Activated naive CD8-positive, alpha-beta T cell treated with anti-CD3 and anti-CD28 coated beads, Interleukin-2, amount 50 U/mL, for 24 hours (primary cell): ENCODE measurements at regions not wholly inside any gene's neighbourhood (a gene's known extent, or its start where the extent isn't known, plus 50 kb on each side); places are given as distances from the start of the nearest gene placed in this dataset.

Source experiments
- ATAC-seq: fragments of 150-1000 bp; cut with Tn5 transposase; one replicate; pipeline ENCODE4 v1.10.0; 2021
- DNase-seq: peaks from one replicate; pipeline ENCODE4 v3.0.0; 2021
- H3K27ac Mint-ChIP-seq: one replicate; pipeline ENCODE4 v1.8.0; 2021; ENCODE audit warnings: mild to moderate bottlenecking, mixed read lengths
- H3K27me3 Mint-ChIP-seq: one replicate; pipeline ENCODE4 v1.8.0; 2021; ENCODE audit warnings: mixed read lengths
- H3K36me3 Mint-ChIP-seq: one replicate; pipeline ENCODE4 v1.8.0; 2021; ENCODE audit warnings: low read depth, mixed read lengths
- H3K4me1 Mint-ChIP-seq: one replicate; pipeline ENCODE4 v1.8.0; 2021; ENCODE audit warnings: mixed read lengths
- H3K4me3 Mint-ChIP-seq: one replicate; pipeline ENCODE4 v1.8.0; 2021; ENCODE audit warnings: mild to moderate bottlenecking, moderate library complexity, mixed read lengths
- H3K9me3 Mint-ChIP-seq: one replicate; pipeline ENCODE4 v1.8.0; 2021; ENCODE audit warnings: mixed read lengths

DNA sequence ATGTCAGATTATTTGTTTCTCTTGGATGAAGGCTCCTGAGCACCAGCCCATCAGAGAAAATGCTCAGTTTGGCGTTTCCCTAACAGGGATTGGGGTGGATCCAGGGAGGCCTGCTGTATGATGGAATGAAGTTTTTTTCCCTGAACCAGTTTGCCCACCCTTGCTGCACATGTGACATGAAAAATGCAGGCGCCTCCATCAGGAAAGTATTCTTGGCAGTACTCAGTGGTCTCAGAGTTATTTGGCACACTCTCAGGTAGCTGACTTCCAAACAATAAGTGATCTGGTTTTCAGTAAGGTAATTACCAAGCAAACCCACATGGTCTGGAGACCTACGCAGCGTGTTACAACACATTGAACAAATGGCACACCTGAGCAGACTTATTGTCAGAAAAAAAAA, 254.9 kb downstream of the PAX3 start:
- H3K9me3 Mint-ChIP-seq = no peaks in the 10 kb centered on the region
- no peak for DNase-seq
- ATAC-seq = no peak
- no peak overlapping the region for H3K27ac Mint-ChIP-seq
- H3K4me3 Mint-ChIP-seq = no peak overlapping the region
- no peaks in the 10 kb centered on the region for H3K4me1 Mint-ChIP-seq
- no peaks in the 10 kb centered on the region for H3K36me3 Mint-ChIP-seq
- no peaks in the 10 kb centered on the region for H3K27me3 Mint-ChIP-seq

DNA sequence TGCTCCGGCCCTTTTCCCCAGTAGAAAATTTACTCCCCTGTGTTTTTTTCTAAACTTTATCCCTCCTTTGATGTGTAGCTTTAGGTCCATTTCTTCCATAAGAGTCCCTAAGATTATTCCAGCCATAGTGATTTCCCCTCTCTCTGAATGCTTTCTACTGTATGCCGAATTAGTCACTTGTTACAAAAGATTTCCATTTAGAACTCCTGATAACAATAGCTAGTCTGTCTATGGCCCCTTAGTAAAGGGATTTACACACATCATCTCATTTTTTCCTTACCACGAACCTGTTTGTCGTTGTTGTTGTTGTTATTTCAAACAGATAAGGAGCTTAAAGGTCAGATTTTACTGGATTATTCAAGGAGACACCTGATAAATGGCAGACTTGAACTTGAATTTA, 256.1 kb downstream of the PAX3 start:
- Mint-ChIP-seq H3K4me1 (no peaks in the 10 kb centered on the region), H3K4me3 (no peak overlapping the region), H3K9me3 (no peaks in the 10 kb centered on the region), H3K36me3 (no peaks in the 10 kb centered on the region), H3K27ac (no peak overlapping the region), H3K27me3 (no peaks in the 10 kb centered on the region)
- DNase-seq = no peak
- ATAC-seq = no peak

DNA sequence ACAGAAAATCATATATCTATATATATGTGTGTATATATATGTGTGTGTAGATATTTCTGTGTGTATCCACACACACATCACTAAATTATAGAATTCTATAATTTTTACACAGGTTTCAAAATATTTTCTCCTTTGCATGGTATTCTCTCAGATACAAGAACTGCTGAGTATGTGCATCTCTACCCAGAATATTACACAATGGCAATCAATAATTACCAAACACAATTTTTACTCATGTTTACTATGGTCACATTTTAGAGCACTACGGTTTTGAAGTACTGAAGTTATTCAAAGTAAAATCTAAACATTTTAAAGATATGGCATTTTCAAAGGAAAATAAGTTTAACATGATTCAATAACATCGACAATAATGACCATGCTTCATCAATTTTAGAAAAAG, 258.5 kb downstream of the PAX3 start:
- DNase-seq = no peak
- no peaks in the 10 kb centered on the region for H3K36me3 Mint-ChIP-seq
- no peak overlapping the region for H3K27ac Mint-ChIP-seq
- no peaks in the 10 kb centered on the region for H3K4me1 Mint-ChIP-seq
- no peak for ATAC-seq
- no peaks in the 10 kb centered on the region for H3K9me3 Mint-ChIP-seq
- no peaks in the 10 kb centered on the region for H3K27me3 Mint-ChIP-seq
- no peak overlapping the region for H3K4me3 Mint-ChIP-seq

DNA sequence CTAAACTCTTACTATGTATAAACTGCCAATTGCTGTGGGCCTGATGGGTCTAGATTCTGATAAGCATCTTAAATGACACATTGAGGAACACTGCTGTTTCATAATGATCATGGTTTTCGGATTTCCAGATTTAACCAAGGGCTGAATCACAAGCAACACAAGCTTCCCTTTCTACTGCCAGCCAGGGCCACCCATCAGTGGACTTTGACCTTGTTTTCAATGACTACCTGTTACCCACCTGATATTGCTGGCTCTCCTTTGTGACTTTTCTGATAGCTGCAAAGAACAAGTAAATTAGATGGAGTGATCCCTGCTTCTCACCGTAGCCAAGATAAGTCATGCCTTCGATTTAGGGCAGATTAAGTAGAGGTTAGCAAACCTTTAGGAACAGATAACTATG, 259.0 kb downstream of the PAX3 start:
- Mint-ChIP-seq H3K27ac (no peak overlapping the region), H3K4me1 (no peaks in the 10 kb centered on the region), H3K36me3 (no peaks in the 10 kb centered on the region), H3K9me3 (no peaks in the 10 kb centered on the region), H3K27me3 (no peaks in the 10 kb centered on the region), H3K4me3 (no peak overlapping the region)
- DNase-seq (no peak), ATAC-seq (no peak)

DNA sequence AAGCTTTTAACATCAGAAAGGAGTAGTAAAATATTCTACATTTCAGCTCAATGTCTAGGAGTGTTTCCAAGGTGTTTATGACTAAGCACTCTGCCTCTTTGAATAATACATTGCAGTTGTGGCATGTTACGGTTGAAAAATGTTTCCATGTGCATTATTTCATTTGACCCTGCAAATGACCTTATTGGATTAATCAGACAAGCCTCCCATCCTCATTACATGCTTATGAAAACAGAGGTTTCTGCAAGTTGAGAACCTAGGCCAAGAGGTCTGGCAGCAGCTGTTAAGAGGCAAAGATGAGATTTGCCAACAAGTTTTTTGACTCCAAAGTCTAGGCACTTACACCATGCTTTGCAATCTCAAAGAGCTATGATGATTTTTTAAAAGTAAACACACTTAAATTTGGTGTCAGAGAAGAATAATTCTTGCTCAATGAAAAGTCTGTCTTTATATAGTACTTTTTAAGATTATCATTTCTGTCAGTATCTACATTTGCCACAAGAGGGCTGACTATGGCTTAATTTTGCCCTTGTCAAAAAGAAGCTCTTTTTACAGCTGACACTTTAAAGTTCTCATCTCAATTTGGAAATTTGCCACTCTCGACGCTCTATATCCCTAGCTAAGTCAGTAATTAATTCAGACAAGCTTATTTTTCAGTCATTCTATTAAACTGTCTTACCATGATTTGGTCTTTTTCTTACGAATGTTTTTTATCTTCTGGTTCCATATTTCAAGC, 260.6 kb downstream of the PAX3 start:
- no peak overlapping the region for H3K27ac Mint-ChIP-seq
- no peak for ATAC-seq
- H3K4me3 Mint-ChIP-seq = no peak overlapping the region
- DNase-seq = no peak
- no peaks in the 10 kb centered on the region for H3K27me3 Mint-ChIP-seq
- no peaks in the 10 kb centered on the region for H3K9me3 Mint-ChIP-seq
- H3K36me3 Mint-ChIP-seq = no peaks in the 10 kb centered on the region
- H3K4me1 Mint-ChIP-seq = no peaks in the 10 kb centered on the region

DNA sequence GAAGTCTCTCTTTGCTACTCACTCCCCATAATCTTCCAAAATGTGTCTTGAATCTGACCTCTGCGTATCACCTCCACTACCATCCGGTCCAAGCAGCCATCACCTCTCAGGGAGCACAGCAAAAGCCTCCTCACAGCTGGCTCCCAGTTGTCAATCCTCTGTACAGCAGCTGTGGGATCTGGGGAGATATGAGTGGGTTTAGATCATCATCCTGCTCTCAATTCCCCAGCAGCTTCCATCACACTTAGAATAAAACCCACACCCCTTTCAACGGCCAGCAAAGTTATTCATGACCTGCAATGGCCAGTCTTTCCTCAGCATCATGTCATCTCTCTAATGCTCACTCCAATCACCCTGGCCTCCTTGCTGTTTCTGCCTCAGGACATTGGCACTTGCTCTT, 261.6 kb downstream of the PAX3 start:
- ATAC-seq = no peak
- H3K4me3 Mint-ChIP-seq = no peak overlapping the region
- no peaks in the 10 kb centered on the region for H3K9me3 Mint-ChIP-seq

DNA sequence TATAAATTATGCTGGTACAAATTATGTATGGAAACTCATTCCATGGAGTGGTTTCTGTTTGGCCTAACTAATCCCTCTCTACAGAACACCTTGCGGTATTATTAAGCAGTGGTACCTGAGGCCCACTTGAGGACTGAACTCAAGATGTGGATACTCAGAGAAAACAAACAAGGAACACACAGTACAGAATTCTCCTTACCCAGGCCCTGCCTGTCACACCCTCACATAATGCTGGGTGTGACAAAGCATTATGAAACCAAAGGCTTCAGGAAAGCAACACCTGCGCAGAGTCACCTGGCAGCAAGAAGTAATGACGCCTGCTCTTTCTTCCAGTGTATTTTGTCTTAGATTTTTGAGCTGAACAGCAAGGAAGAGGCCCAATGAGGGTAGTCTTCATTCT, 264.7 kb downstream of the PAX3 start:
- DNase-seq (no peak), ATAC-seq (no peak)
- Mint-ChIP-seq H3K9me3 (no peaks in the 10 kb centered on the region), H3K4me3 (no peak overlapping the region), H3K27ac (no peak overlapping the region), H3K4me1 (no peaks in the 10 kb centered on the region), H3K27me3 (no peaks in the 10 kb centered on the region), H3K36me3 (no peaks in the 10 kb centered on the region)

More for the DNA sequence above, 261.6 kb downstream of the PAX3 start:
- Mint-ChIP-seq H3K36me3 (no peaks in the 10 kb centered on the region), H3K4me1 (no peaks in the 10 kb centered on the region), H3K27ac (no peak overlapping the region), H3K27me3 (no peaks in the 10 kb centered on the region)
- DNase-seq = no peak

DNA sequence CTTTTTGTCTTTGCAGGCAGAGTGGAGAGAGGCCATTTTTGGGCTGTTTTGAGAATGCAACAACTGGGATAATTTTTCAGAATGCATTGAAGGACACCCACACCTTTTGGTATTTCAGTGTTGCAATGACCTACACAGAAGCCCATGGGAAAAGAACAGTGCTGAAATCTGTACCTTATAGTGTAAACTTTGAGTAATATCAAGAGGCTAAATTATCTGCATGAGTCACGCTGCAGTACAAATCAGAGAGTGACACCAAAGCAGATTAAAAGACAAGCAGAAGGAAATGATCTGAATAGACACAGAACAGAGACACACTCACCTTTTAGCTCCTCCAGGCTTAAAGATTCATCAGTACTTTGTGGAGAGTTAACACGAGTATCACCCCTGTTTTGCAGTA, 265.3 kb downstream of the PAX3 start:
- Mint-ChIP-seq H3K27me3 (no peaks in the 10 kb centered on the region), H3K9me3 (no peaks in the 10 kb centered on the region), H3K36me3 (no peaks in the 10 kb centered on the region), H3K4me3 (no peak overlapping the region), H3K4me1 (no peaks in the 10 kb centered on the region), H3K27ac (no peak overlapping the region)
- DNase-seq (no peak), ATAC-seq (no peak)

DNA sequence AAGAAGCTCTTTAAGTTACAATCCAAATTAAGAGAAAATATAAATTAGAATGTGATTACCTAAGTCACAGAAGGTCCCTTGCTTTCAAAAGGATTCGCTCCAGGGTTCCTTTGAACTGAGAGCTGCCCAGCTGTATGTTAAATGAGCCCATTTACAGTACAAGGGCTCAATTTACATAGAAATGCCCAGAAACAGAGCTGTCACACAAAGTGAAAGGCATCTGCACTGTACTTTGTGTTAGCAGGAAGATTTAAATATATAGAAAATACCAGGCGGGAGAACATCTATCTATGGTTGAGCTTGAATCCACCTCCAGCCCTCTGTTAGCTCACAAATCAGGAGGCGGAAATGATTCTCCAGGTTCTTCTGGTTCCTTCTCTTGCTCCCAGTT, 272.9 kb downstream of the PAX3 start:
- Mint-ChIP-seq H3K27me3 (peaks cover 6% of the 10 kb centered on the region), H3K4me1 (no peaks in the 10 kb centered on the region), H3K4me3 (no peak overlapping the region), H3K36me3 (no peaks in the 10 kb centered on the region), H3K27ac (no peak overlapping the region), H3K9me3 (no peaks in the 10 kb centered on the region)
- ATAC-seq (no peak), DNase-seq (no peak)

DNA sequence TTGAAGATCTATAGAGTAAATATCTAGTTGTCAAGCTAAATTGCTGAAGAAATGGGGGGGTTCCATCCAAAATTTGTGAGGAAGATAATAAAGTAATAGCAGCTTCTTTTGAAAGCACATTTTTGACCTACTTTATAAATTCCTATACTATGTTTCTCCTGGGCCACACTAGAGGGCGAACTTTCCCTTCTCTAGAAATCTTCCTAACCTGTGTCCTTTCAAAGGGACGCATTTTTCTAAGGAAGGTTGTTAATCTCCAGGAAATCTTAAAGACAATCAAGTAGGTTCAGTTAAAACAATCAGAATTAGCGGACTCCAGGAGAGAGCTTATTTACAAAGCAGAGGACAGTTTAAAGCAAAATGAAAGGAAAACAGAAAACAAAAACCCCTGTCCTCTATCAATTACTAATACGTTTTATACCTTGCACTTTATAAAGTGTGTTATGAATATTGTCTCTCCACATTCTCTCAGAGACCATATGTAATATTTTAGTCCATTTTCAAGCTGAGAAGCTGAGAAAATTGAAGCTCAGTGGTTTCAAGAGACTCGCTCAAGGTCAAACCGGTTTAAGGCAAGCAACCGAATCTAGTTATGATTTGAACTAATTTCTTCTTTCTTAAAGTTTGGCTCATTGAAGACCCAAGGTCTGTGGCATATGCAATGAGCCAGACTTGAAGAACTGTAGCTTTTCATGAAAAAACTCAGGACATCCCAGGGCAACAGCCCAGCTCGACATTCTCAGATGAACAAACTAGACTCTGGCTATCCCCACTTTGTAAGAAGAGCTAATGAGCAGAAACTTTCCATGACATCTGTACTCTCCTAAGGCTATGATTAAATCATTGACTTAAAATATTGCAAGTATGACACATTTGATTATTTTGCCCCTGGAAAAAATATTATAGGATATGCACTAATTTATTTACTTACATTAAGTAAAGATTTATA, 273.6 kb downstream of the PAX3 start:
- DNase-seq = no peak

DNA sequence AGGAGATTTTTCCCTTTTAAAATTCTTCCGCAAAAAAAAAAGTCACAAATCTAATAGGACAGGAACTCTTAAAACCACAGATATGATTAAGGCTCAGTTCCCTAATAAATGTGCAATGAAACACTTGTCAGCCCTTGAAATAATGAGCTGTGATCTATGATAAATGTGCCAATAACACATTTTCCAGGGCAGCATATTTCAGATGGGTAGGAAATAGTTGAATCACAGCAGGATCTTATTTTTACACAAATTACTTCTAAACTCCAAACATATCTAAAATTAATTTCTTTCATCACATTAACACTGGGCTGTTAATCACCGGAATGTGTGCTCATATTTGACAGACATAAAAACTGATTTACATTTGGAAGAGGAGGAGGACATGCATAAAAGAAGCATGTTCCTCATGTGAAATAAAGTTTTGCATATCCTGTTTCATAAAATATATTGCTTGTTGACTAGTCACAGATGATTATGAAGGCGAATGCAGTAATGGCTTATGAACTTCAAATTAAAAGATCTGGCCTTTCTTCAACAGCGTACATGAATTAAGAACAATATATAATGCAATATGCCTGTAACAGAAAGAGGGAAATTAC, 281.4 kb downstream of the PAX3 start:
- H3K9me3 Mint-ChIP-seq = no peaks in the 10 kb centered on the region
- H3K36me3 Mint-ChIP-seq = no peaks in the 10 kb centered on the region
- ATAC-seq (no peak), DNase-seq (no peak)
- no peaks in the 10 kb centered on the region for H3K4me1 Mint-ChIP-seq
- H3K27me3 Mint-ChIP-seq = peaks cover 4% of the 10 kb centered on the region
- no peak overlapping the region for H3K4me3 Mint-ChIP-seq
- no peak overlapping the region for H3K27ac Mint-ChIP-seq

More for the DNA sequence above, 273.6 kb downstream of the PAX3 start:
- no peaks in the 10 kb centered on the region for H3K36me3 Mint-ChIP-seq
- H3K27me3 Mint-ChIP-seq = peaks cover 6% of the 10 kb centered on the region
- no peak for ATAC-seq
- no peaks in the 10 kb centered on the region for H3K4me1 Mint-ChIP-seq
- no peak overlapping the region for H3K4me3 Mint-ChIP-seq
- H3K9me3 Mint-ChIP-seq = no peaks in the 10 kb centered on the region
- no peak overlapping the region for H3K27ac Mint-ChIP-seq

DNA sequence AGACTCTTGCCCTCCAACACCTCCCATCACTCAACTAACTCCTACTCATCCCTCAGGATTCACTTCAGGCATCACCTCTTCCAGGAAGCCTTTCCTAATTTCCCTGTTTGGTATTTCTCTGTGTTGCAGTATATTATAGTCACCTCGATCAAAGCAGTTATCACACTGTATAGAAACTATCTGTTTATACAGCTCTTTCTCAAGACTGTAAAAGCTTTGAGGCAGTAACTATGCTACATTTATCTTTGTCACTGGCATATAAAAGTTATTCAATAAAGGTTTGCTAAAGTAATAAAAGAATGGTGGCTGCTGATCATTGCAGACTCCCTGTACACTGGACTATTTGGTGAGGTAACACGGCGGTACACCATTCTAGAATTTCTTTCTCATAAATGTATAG, 284.9 kb downstream of the PAX3 start:
- H3K9me3 Mint-ChIP-seq = no peaks in the 10 kb centered on the region
- no peaks in the 10 kb centered on the region for H3K36me3 Mint-ChIP-seq
- H3K27me3 Mint-ChIP-seq = peaks cover 7% of the 10 kb centered on the region
- ATAC-seq (no peak), DNase-seq (no peak)
- H3K4me3 Mint-ChIP-seq = no peak overlapping the region
- no peak overlapping the region for H3K27ac Mint-ChIP-seq
- H3K4me1 Mint-ChIP-seq = no peaks in the 10 kb centered on the region

DNA sequence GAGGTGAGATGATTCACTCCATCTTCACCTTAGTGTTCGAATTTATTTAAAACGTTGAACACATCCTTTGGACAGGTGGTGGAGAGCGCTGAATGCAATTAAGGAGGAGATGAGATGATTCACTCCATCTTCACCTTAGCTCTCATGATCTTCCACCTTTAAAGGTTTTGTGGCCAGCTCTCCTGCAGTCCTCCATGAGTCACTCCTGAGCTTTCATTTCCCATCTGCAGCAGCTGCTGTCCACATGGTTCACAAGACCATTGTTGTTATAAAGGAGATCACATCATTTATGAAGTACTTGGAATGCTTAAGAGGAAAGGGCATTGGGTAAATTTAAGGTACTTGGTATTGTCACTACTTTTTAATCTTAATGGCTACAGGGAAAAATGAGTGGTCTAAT, 298.5 kb downstream of the PAX3 start:
- no peak for DNase-seq
- ATAC-seq = no peak
- Mint-ChIP-seq H3K27me3 (peaks cover 2% of the 10 kb centered on the region), H3K27ac (no peak overlapping the region), H3K36me3 (no peaks in the 10 kb centered on the region), H3K4me1 (no peaks in the 10 kb centered on the region), H3K9me3 (peaks cover 10% of the 10 kb centered on the region), H3K4me3 (no peak overlapping the region)

DNA sequence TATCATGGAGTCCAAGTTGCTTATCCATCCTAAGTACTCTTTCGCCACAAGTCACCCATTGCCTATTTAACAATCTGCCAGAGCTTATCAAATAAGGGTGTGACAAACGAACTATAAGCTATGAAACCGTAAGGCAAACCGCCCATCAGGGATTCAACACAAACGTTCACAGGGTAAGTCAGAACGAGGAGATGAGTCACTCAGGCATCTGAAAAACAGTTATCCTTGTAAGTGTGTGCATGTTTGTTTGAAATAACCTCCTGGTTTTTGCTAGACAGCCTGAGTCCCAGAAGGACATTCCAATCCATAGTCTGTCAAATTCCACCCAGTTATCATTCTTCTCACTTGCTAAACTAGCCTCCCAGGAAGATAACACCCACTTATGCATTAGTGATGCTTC, 299.1 kb downstream of the PAX3 start:
- H3K27me3 Mint-ChIP-seq = peaks cover 2% of the 10 kb centered on the region
- ATAC-seq (no peak), DNase-seq (no peak)
- H3K9me3 Mint-ChIP-seq = peaks cover 13% of the 10 kb centered on the region
- H3K4me1 Mint-ChIP-seq = no peaks in the 10 kb centered on the region
- no peak overlapping the region for H3K27ac Mint-ChIP-seq
- H3K36me3 Mint-ChIP-seq = no peaks in the 10 kb centered on the region
- H3K4me3 Mint-ChIP-seq = no peak overlapping the region

DNA sequence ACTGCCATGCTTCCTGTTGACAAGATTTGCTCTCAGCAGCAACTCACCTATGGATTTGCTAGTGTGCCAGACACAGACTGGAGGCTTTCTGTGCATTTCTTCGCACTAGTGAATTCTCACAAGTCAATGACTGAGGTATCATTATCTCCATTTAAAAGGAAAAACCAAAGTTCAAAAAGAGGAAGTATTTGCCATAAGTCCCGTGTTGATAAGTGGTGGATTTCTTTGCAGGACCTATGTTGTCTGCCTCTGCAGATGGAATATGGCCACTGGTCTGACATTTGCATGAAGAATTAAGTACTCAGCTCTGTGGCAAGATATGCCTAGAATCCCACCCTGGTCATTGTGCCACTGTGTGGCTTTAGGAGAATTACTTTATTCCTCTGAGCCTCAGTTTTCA, 299.6 kb downstream of the PAX3 start:
- no peaks in the 10 kb centered on the region for H3K4me1 Mint-ChIP-seq
- no peak for DNase-seq
- no peak overlapping the region for H3K27ac Mint-ChIP-seq
- peaks cover 9% of the 10 kb centered on the region for H3K9me3 Mint-ChIP-seq
- H3K36me3 Mint-ChIP-seq = no peaks in the 10 kb centered on the region
- peaks cover 2% of the 10 kb centered on the region for H3K27me3 Mint-ChIP-seq
- no peak overlapping the region for H3K4me3 Mint-ChIP-seq
- ATAC-seq = no peak
